ENCODE measurements at regions not wholly inside any gene's neighbourhood (a gene's known extent, or its start where the extent isn't known, plus 50 kb on each side); places are given as distances from the start of the nearest gene placed in this dataset.

- TF ChIP-seq, protein P1, sequence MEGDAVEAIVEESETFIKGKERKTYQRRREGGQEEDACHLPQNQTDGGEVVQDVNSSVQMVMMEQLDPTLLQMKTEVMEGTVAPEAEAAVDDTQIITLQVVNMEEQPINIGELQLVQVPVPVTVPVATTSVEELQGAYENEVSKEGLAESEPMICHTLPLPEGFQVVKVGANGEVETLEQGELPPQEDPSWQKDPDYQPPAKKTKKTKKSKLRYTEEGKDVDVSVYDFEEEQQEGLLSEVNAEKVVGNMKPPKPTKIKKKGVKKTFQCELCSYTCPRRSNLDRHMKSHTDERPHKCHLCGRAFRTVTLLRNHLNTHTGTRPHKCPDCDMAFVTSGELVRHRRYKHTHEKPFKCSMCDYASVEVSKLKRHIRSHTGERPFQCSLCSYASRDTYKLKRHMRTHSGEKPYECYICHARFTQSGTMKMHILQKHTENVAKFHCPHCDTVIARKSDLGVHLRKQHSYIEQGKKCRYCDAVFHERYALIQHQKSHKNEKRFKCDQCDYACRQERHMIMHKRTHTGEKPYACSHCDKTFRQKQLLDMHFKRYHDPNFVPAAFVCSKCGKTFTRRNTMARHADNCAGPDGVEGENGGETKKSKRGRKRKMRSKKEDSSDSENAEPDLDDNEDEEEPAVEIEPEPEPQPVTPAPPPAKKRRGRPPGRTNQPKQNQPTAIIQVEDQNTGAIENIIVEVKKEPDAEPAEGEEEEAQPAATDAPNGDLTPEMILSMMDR (IDR thresholded peaks at IDR 0.05 in 4 of 5, conservative IDR thresholded peaks at IDR 0.05 in 1 of 5) = no peak
- no peak for TF ChIP-seq POLR2A (IDR thresholded peaks at IDR 0.05)
Observed at GRCh38 chr14:104368751-104369100, 210.8 kb upstream of the C14orf180 start.
